ENCODE measurements at regions not wholly inside any gene's neighbourhood (a gene's known extent, or its start where the extent isn't known, plus 50 kb on each side); places are given as distances from the start of the nearest gene placed in this dataset.

DNA sequence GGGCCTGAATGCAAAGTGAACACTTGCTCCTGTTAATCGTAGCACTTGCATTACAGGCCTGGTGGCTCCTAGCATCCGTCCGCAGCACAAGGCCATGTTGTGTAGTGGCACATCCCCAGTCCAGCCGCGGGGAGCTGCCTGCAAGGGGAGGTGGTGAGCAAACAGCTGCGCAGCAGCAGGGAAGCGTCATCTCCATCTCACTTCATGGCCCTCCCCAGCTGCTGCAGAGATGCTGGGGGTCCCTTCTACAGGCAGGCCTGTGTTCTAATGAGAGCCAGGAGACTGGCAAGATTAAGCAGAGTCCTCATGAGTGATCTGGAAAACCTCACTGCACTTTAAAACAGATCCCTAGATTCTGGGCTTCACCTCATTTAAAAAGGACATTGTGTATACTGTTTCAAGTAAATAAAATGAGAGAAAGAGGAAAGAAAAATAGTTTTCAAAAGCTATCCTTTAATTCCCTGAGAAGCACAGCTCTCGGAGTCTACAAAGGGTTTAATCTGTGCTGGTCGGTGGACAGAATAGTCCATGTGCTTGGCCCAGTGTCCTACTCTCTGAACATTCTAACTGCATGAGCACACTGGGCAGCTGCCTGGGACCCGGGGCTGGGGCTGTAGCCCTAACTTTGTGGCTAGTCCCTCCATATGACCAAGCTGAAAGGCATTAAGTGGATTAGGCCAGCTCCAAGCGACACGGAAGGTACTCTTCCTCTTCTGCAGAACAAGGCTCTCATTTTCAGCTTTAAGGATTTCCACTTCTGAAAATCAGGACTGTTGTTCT, 125.8 kb downstream of the LY86 start:
- TF ChIP-seq, protein P1, sequence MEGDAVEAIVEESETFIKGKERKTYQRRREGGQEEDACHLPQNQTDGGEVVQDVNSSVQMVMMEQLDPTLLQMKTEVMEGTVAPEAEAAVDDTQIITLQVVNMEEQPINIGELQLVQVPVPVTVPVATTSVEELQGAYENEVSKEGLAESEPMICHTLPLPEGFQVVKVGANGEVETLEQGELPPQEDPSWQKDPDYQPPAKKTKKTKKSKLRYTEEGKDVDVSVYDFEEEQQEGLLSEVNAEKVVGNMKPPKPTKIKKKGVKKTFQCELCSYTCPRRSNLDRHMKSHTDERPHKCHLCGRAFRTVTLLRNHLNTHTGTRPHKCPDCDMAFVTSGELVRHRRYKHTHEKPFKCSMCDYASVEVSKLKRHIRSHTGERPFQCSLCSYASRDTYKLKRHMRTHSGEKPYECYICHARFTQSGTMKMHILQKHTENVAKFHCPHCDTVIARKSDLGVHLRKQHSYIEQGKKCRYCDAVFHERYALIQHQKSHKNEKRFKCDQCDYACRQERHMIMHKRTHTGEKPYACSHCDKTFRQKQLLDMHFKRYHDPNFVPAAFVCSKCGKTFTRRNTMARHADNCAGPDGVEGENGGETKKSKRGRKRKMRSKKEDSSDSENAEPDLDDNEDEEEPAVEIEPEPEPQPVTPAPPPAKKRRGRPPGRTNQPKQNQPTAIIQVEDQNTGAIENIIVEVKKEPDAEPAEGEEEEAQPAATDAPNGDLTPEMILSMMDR (IDR thresholded peaks at IDR 0.05), result no peak
- TF ChIP-seq POLR2A (IDR thresholded peaks at IDR 0.05), result no peak

Data from uterus (tissue), 2 donors.